ENCODE measurements at regions not wholly inside any gene's neighbourhood (a gene's known extent, or its start where the extent isn't known, plus 50 kb on each side); places are given as distances from the start of the nearest gene placed in this dataset.

DNA sequence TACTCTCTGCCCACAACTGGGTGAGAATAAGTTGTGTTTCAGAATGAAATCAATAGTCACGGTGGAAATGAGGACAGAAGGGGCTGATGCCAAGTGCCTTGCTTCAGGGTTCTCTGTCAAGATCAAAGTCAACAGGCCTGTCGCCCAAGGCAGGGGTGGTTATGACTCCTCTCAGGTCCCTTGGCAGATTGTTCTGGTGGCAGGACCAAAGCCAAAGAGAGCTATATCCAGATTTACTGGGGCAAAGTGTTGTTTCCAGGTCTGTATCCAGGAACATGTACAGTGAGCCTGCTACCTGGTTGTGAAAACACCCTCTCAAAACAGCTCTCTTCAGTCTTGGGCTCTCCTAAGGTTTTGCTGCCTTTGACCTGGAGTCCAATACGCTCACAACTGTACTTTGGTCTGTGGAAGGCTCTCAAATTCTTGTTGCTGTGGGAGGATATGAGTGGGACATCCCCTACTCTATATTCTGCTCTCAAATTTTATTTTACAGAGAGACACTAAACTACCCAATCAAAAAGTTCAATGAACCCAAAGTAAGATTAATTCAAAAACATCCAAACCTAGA lies 175.1 kb upstream of the ETV3 start:
- no peak overlapping the region for H3K9ac ChIP-seq
- H3K27ac ChIP-seq (ENCODE audit: low read depth in 2 of 2, low read length in 1 of 2) = no peak overlapping the region
- H3K9me3 ChIP-seq = no peaks in the 10 kb centered on the region
- WGBS (ENCODE audit: low lambda C conversion rate) = 0% methylated on average over 3 of the region's 3 CpGs
- no peaks in the 10 kb centered on the region for H4K20me1 ChIP-seq (ENCODE audit: insufficient read depth)
- H3K9me2 ChIP-seq = no peaks in the 10 kb centered on the region
- ChIA-PET CTCF (no interaction called here), POLR2A (no interaction called here)
- H2AFZ ChIP-seq (ENCODE audit: low read depth) = no peak overlapping the region
- no peak overlapping the region for H3K4me2 ChIP-seq
- H3K79me2 ChIP-seq (ENCODE audit: insufficient read depth) = no peaks in the 10 kb centered on the region
- TF ChIP-seq ELF1 (IDR thresholded peaks at IDR 0.05) = no peak
- no peak for TF ChIP-seq EP300 (IDR thresholded peaks at IDR 0.05; ENCODE audit: borderline replicate concordance in 1 of 2, low read depth in 1 of 2, low read length in 1 of 2)
- TF ChIP-seq FOXJ3 (CRISPR knock-in tag; IDR thresholded peaks at IDR 0.05) = no peak
- TF ChIP-seq RFX5 (IDR thresholded peaks at IDR 0.05; ENCODE audit: low read length) = no peak
- TF ChIP-seq, protein P1, sequence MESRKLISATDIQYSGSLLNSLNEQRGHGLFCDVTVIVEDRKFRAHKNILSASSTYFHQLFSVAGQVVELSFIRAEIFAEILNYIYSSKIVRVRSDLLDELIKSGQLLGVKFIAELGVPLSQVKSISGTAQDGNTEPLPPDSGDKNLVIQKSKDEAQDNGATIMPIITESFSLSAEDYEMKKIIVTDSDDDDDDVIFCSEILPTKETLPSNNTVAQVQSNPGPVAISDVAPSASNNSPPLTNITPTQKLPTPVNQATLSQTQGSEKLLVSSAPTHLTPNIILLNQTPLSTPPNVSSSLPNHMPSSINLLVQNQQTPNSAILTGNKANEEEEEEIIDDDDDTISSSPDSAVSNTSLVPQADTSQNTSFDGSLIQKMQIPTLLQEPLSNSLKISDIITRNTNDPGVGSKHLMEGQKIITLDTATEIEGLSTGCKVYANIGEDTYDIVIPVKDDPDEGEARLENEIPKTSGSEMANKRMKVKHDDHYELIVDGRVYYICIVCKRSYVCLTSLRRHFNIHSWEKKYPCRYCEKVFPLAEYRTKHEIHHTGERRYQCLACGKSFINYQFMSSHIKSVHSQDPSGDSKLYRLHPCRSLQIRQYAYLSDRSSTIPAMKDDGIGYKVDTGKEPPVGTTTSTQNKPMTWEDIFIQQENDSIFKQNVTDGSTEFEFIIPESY (IDR thresholded peaks at IDR 0.05; ENCODE audit: borderline replicate concordance, low read depth) = no peak
- TF ChIP-seq FOSL2 (IDR thresholded peaks at IDR 0.05; ENCODE audit: borderline replicate concordance, low read depth) = no peak
- TF ChIP-seq, protein P2, sequence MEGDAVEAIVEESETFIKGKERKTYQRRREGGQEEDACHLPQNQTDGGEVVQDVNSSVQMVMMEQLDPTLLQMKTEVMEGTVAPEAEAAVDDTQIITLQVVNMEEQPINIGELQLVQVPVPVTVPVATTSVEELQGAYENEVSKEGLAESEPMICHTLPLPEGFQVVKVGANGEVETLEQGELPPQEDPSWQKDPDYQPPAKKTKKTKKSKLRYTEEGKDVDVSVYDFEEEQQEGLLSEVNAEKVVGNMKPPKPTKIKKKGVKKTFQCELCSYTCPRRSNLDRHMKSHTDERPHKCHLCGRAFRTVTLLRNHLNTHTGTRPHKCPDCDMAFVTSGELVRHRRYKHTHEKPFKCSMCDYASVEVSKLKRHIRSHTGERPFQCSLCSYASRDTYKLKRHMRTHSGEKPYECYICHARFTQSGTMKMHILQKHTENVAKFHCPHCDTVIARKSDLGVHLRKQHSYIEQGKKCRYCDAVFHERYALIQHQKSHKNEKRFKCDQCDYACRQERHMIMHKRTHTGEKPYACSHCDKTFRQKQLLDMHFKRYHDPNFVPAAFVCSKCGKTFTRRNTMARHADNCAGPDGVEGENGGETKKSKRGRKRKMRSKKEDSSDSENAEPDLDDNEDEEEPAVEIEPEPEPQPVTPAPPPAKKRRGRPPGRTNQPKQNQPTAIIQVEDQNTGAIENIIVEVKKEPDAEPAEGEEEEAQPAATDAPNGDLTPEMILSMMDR (IDR thresholded peaks at IDR 0.05) = no peak
- no peak for TF ChIP-seq EZH2phosphoT487 (IDR thresholded peaks at IDR 0.05; ENCODE audit: borderline replicate concordance, low read depth)
- TF ChIP-seq GATA2 (CRISPR knock-in tag; IDR thresholded peaks at IDR 0.05) = no peak
- no peak for TF ChIP-seq CHD2 (IDR thresholded peaks at IDR 0.05; ENCODE audit: low read length, partially characterized antibody)
- TF ChIP-seq TEAD4 (IDR thresholded peaks at IDR 0.05; ENCODE audit: borderline replicate concordance, insufficient read depth) = no peak
- no peaks in the 10 kb centered on the region for H3K4me1 ChIP-seq (ENCODE audit: control insufficient read depth in 1 of 2, insufficient read depth in 2 of 2, low read depth in 1 of 2, low read length in 1 of 2)
- no peaks in the 10 kb centered on the region for H3K36me3 ChIP-seq (replicated peaks in 1 of 2; ENCODE audit: control insufficient read depth in 1 of 2, insufficient read depth in 2 of 2, low read length in 1 of 2)
- no peaks in the 10 kb centered on the region for H3K27me3 ChIP-seq (ENCODE audit: insufficient read depth)
- DNase-seq = no peak
- no peak overlapping the region for H3K4me3 ChIP-seq (ENCODE audit: low read depth in 2 of 2, low read length in 1 of 2)
- no peaks in the 10 kb centered on the region for H3F3A ChIP-seq (replicated peaks; ENCODE audit: insufficient read depth)

DNA sequence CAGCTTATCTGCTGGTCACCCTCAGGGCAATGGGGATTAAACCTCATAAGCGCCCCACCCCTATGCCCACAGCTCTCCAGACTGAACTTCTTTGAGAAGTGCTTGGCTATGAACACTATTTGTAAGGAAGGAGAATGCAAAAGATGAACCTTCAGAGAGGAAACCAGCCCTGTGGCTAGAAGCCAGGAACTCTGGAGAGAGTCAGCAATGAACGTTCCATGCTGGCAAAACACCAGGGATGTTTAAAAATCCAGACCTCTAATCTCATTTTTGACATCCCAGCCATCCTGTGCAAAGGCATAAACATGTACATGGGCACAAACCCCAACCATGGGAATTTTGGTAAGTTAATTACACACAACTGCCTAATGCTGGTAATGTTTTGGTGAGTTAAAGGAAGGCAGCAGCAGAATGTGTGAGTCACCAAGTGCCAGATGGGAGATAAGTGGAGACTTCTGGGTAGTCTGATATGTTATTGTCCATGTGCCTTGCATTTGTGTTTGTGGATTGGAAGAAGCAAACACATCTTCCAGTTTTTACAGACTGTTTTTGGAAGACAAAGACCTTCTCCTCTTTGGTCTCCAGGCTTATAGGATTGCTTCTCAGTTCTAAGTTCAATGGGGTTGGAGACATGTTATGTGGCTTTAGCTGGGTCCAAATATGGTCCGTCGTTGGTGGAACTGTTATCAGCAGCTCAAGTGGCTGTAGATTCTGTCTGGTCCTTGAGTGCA lies 174.1 kb upstream of the ETV3 start:
- no peak overlapping the region for H3K27ac ChIP-seq (ENCODE audit: low read depth in 2 of 2, low read length in 1 of 2)
- no peaks in the 10 kb centered on the region for H3K27me3 ChIP-seq (ENCODE audit: insufficient read depth)
- no peaks in the 10 kb centered on the region for H3F3A ChIP-seq (replicated peaks; ENCODE audit: insufficient read depth)
- no peaks in the 10 kb centered on the region for H3K9me2 ChIP-seq
- H3K9me3 ChIP-seq = no peaks in the 10 kb centered on the region
- H3K4me3 ChIP-seq (ENCODE audit: low read depth in 2 of 2, low read length in 1 of 2) = no peak overlapping the region
- no peaks in the 10 kb centered on the region for H4K20me1 ChIP-seq (ENCODE audit: insufficient read depth)
- CTCF ChIA-PET = no interaction called here
- no peak overlapping the region for H2AFZ ChIP-seq (ENCODE audit: low read depth)
- no peaks in the 10 kb centered on the region for H3K4me1 ChIP-seq (ENCODE audit: control insufficient read depth in 1 of 2, insufficient read depth in 2 of 2, low read depth in 1 of 2, low read length in 1 of 2)
- POLR2A ChIA-PET = no interaction called here
- H3K79me2 ChIP-seq (ENCODE audit: insufficient read depth) = no peaks in the 10 kb centered on the region
- no peaks in the 10 kb centered on the region for H3K36me3 ChIP-seq (replicated peaks in 1 of 2; ENCODE audit: control insufficient read depth in 1 of 2, insufficient read depth in 2 of 2, low read length in 1 of 2)
- WGBS (ENCODE audit: low lambda C conversion rate) = 0% methylated on average over 3 of the region's 4 CpGs
- TF ChIP-seq TCF12 (IDR thresholded peaks at IDR 0.05) (peak; percentile 9; the same call in 1 of the 2 replicates), TAF1 (IDR thresholded peaks at IDR 0.05; ENCODE audit: borderline replicate concordance, low read depth, low read length) (no peak)
- H3K9ac ChIP-seq = no peak overlapping the region
- H3K4me2 ChIP-seq = no peak overlapping the region
- DNase-seq = no peak

Data from SK-N-SH (cell line).